ENCODE measurements at regions not wholly inside any gene's neighbourhood (a gene's known extent, or its start where the extent isn't known, plus 50 kb on each side); places are given as distances from the start of the nearest gene placed in this dataset.

DNA sequence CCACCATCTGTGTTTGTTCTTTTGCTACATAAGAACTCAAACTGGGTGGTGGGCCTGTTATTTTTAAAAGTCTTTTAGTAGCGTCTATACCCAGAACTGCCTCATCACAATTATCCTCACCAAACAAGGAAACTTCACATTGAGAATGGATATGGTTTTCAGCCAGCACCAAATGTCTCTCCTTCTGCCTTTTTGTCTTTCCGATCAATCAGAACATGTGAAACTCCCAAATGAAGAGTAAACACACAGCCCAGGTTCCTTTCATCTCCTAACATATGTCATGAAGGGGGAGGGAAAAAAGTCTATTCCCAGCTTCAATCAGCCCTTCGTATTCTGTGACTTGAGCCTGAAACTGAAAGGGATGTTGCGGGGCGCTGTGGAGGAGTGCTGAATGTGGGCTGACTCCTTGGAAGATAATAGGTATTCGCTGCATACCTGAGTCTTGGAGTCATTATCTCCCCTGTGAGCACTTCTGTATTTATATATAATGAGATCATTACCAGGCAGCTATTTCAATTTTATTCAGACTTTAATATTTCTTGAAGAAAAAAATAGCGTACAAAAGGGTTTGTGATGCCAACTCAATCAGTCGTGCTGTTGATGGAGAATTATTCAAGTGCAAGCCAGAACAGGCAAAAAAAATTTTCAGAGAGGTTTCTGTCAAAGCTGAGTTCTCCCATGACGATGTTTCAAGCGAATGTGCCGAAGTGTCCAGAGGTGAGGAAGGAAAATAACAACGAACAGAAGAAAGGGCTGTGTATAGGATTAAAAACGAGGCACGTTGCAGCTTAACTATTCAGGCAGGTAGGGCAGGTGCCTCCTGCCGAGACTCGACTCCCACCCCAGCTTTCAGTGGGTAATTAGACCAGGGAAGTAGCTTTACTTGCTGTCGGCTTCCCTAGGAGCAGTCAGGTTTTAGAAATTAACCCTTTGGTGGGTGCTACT, 163.9 kb upstream of the NOCT start:
- no peak for DNase-seq

DNA sequence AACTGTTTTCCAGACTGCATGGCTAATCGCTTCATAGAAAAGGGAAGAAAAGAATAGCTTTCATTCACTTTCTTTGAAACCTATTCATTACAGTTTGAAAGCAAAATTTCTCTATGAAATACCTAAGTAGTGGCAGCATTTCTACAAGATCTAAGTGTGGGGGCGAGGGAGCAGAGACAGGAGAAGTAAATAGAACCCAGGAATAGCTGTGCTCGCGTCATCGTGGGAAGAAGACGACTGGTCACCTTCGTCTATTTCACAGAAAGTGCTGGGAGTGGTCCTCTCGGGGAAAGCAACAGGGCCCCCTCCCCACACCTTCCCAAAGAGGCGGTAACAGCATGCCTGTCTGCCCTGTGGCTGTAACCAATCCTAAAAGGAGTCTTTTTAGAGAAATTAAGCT, 169.9 kb upstream of the NOCT start:
- no peak for DNase-seq

DNA sequence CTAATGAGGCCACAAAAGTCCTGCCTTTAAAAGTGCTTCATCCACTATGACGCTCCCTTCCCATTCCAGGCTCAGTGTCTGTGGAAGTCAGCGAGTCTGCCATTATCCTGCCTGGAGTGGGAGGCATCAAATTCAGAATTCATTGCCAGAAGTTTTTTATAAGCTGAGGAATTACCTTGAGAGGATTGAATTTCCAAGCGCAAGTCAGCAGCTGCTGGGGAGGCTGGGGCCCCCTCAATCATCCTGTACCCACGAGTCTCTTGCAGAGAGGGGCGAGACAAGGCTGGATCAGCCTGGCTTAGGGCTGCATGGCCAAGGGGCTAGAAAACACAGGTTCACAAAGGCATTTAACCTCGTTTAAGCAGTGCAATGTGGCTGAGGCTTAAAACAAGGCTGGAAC, 170.5 kb upstream of the NOCT start:
- no peak for DNase-seq

DNA sequence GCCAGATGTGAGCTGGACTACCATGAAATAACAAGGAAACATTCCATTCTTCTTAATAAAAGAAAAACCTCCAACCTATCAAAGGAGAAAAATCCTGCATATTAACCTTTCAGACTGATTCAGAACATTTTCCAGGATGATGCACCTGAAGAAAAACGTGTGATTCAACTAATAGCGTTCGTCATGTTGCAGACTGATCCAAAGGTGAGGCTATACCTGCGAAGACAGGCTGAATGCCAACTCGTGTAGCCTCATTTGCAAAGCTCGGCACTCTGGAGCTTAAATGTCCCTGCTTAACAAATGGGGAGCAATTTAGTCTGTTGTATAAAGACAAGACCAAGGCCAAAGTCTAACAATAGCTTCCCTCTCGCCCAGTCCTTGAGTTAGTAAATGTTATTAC, 172.0 kb upstream of the NOCT start:
- DNase-seq: no peak

DNA sequence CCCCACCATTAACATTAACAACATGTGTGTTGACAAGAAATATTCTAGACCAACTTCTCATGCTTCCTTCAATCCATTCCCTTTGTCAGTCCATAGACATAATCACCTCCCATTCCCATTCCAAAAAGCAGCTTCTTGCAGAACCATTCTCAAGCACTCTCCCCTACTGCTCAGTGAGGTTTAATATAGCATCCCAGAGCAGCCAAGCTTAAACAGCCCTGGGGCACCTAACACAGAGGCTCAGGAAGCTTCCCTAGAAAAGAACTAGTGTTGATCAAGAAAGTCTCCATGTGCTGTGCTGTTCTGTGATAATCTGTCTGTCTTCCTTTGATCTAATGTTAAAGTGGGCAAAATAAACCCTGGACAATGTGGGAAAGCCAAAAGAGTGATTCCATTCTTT, 174.2 kb upstream of the NOCT start:
- DNase-seq: no peak

DNA sequence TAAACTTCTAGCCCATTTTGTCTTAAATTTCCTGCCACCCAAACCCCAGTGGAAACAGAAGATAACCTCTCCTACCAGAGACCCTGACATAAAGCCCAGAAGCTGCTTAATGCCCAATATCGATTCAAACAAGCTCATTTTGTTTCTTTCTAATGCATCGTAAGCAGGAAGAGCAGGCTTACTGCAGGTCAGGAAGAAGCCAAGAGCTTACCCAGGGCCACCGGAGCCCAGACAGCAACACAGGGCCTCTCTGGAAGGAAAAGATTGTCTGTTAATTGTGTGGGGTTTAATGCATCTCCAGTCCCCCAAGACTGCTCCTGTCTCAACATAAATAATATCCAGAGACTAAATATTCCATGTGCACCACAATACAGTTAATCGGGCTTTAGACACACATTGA, 177.3 kb upstream of the NOCT start:
- DNase-seq: no peak

DNA sequence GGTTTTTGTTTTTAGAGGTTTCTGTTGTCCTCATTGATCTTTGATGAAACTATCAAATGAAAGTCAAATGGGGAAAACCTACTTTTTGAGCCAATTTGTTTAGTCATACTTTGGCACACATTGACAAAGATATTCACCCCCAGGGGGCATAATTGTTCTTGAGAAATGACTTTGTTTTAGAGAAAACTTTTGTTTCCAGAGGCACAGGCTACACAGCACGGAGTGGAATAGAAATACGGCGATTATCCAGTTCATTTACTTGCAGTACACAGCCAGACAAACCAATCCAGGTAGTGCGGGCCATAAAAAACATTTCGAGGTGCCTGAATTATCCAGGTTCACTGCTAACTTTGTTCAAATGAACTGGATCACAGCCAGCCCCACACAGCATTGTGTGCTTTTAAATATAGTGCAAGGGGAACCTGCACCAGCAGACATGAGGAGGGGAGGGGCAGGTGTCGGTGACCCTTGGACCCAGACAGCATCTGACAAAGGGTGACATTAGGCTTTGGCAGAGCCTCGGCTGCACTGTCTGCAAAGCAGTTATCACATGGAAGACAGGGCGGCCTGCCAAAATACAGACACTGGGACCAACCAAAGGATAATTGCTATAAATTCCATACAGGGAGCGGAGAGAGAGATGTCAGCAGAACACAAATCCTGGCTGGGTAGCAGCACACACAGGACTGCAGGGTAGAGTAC, 179.6 kb upstream of the NOCT start:
- DNase-seq: no peak

DNA sequence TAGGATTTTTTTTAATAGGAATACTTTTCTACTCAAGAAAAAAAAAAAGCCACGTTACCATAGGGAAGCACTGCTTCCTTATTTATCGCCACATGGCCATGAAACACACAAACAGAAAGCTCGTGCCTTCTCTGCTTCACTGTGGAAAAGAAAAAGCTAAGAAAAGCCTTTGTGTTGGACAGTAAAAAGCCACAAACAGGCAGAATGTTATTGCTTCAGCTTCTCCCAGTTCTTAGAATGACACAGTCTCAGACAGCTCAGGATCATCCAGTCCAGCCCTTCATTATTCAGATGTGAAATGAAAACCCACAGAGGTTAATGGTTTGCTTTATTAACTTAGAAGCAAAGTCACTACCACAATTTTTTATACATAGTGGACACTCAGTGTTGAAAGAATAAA, 181.6 kb upstream of the NOCT start:
- DNase-seq: no peak

DNA sequence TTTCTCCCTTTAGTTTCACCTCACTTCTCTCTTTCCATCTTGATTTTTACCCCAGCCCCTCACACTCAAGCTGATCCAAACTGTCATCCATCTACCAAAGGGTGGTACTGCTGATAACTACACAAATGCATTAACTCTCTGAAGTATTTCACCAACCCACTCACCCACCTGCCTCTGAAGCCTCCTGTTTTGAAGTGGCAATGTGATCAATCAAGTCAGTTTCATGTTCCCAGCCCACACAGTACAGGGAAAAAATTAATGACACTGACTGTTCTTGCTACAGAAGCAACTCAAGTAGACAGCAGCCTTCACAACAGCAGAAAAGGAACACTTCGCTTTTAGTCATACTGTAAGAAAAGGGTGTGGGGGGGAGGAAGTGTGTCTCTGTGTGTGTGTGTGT, 183.0 kb upstream of the NOCT start:
- no peak for DNase-seq

DNA sequence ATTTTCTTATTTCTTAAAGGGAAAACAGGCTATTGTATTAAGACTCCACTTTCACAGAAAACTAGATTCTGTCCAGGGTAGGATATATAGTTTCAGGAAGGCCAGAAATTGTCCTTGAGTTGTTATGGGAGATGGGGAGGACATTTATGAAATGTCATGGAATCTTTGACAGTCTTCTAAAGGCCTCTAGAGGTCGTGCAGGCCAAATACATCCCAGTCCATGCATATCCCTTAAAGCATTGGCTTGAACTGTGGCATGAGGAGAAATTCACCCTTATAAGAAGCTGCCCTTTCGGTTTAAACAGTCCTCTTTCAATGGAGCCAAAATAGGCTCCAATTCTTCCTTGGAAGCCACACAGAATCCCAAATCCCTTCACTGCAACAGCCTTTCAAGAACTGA, 183.6 kb upstream of the NOCT start:
- no peak for DNase-seq

DNA sequence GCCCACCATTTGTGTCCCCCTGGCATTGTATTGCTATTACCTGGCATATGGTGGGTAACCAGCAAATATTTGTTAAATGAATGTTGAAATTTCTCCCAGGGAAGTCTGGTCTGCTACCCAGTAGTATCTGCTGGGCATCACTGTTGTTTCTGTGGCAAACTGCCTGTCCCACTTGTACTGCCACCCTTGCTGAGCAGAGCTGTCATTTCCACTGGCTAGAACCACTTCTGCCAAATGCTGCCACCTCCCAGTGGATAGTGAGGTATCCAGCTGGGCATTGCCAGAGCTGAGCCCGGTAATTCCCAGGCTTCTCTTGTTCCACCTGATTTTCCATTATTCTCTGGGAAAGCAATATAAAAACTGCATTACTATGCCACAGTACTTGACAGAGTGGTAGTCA, 186.7 kb upstream of the NOCT start:
- no peak for DNase-seq

DNA sequence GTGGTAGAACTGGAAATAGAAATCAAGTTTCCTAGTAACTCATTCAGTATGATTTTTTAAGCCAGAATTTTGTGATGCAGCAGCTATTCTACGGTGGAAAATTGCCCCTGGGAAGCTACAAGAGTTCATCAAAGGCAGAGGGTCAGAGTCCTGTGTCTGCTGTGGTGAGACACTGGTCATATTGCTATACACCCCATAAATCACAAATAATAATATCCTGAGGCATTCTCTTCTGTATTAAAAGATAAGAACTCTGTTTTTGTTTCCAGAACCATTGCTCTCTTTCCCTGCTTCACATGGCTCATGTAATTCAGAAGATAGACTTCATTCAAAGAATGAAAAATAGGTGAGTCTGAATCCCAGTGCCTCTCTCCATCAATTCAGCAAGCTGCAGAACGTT, 188.8 kb upstream of the NOCT start:
- no peak for DNase-seq

DNA sequence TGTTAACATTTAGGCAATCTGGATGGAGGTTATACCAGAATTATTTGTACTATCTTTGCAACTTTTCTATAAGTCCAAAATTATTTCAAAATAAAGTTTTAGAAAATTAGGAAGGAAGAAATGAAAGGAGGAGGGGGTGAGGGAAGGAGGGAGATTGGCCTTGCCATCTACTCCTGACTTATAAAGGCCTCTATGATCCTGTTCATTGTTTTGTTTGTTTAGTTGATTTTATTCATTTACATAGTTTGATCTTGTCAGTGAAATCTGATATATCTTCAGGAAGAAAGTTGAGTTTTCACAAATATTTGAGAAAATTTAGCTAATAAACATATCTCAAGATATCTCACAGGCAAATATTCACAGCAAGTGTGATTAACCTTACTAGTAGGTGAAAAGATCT, 189.3 kb upstream of the NOCT start:
- DNase-seq: no peak

DNA sequence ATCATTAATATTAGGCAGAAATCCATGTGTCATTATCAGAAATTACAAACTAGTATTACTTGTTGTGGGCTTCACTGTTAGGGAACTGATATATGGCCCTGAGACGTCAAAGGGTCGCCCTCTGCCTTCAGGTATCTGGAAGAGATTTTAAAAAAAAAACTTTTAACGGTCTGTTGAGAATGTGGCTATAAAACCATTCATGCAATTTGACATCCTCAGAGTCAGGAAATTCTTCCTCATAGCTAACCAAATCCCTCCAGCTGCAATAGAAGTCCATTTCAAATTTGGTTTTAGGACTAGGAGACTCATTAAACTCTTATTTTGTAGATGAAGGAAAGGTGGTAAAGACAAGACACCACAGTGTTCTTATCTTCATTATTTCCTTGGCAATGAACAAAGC, 194.2 kb upstream of the NOCT start:
- no peak for DNase-seq

DNA sequence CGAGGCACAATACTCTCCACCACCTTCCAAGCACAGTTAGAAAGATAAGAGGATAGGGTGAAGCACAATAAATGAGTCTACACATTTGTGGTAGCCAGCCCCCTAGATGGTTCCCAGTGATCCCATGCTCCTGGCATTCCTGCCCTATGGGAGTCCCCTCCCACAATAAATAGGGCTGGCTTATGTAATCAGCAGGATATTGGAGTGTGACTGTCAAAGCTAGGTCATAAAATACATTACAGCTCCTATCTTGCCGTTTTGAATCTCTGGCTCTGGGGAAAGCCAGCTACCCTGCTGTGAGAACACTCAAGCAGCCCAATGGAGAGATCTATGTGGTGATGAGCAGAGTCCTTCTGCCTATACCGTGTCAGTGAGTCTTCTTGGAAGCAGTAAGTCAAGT, 198.7 kb upstream of the NOCT start:
- DNase-seq: no peak

DNA sequence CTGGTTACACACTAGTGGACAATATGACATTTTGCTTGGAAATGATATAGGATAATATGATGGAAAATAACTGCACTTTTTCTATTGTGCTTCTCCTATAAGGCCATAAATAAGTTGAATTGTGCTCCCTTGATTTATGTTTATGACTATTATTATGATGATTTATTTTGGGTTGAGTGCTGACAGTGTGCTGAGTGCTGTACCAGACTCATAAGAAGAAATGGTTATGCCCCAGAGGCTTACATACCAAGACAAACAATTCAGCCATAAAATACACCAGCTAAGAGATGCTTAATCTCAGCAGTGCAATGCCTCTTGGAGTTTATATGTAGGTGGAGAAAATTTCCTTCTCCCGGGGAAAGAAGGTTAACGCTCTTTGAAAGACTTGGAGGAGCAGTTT, 199.8 kb upstream of the NOCT start:
- no peak for DNase-seq

DNA sequence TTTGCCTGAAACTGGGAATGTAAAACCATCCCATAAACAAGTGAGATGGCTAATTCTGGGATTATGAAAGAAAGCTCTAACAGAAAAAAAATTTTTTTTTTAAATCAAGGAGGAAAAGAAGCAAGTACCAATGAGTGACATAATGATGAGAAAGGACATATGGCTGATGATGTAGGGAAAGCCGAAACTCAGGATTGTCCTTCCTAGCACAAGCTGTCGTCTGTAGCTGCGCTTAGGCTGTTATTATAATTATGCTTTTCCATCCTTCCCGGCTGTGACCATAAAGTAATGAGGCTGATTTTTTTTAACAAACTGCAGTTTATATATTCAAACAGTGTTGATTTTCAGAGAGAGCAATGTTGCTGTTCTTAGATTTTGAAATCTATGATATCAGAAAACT, 209.8 kb upstream of the NOCT start:
- no peak for DNase-seq

DNA sequence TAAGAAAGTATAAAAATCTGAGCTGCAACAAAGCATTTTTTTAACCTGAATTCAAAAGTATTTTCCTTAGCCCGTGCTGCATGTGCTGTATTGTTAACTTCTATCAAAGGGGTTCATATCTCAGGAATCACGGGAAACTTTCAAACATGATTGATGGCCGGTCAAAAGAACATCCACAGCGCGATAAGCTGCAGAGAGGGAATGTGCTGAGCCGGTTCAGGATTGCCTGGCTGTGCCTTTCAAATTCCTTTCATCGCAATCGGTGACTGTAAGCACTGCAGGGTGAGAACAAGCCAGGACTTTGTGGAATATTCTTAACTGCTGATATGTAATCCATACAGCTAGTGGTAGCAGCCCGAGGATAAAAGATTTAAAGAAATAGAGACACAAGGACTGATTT, 210.9 kb upstream of the NOCT start:
- no peak for DNase-seq

DNA sequence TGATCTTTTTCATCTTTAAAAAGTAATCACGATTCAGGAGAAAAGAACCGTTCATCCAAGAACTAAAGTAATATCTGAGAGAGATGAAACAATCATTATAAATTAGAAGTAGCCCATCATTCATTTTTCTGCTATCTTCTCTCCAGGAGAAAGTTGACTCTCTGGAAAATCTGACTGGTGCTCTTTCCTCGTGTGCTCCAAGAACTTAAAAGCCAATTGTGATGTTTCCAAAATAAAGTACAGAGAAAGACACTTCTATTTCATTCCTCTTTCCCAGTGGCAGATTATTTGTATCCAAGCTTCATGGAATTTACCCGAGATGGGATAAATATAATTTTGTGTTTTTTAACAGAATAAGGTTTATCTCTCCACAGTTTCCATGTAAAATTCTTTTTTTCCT, 212.5 kb upstream of the NOCT start:
- no peak for DNase-seq

DNA sequence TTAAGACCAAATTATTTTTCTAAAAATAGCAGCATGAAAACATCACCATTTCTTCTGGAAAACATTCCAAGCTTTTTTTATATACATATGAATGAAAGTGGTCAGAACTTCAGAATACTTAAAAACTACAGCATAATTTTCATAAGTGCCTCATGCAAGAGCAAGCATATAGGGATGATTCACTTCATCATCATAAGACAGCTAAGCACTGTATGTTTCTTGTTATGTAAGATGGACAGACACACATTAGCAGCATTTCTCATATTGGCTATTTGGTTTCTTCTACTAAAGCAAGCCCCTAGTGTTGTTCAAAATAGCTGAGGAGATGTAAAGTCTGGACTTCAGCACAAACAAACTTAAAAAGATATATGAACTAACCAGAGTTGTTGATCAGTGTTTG, 213.1 kb upstream of the NOCT start:
- no peak for DNase-seq

DNA sequence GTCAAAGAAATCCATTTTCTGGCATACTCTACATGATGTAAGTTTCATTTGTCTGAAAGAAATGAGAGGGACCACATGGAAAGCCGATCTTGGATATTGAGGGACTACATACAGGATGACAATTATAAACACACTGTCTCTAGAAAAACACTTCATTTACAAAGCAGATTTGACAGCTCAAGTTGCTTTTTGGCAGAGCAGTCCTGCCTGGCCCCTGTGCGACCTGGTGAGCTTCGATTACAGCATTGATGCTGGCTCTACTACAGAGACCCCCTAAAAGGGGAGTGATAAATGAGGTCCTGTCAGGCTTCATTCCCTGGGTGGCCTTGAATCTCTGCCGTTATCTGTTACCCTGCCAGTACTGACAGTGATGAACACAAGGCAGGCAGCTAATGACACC, 215.2 kb upstream of the NOCT start:
- DNase-seq: no peak

DNA sequence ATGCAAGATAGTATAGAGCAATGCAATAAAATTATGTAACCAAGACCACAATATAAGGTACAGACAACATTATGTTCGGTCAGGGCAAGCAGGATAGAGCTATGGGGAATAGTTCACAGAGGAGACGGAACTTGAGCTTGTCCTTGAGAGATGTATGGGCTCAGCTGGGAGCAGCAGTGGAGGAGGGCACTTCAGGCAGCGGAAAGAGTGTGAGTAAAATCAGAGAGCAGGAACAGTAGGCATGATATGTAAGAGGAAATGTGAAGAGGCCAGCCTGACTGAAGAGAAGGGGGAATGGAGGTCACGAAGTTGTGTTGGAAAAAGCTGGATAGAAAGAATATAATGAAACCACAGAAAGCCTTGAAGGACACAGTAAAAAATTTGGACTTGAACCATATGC, 217.2 kb upstream of the NOCT start:
- no peak for DNase-seq

DNA sequence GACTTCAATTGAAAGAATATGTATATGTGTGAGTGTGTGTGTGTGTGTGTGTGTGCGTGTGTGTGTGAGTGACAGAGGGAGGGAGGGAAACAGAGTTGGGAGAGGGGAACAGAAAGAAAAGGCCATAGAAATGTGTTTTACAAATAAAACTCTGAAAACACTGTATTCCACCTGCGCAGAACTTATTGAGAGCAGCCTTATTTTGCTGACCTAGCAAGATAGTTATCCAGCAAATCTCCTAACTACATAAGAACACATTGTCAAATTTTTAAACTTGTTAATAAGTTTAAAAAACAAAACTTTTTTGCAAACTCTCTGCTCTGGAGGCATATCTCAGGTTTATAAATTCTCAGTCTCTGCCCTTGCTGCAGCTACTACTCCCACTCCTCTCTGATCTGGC, 217.9 kb upstream of the NOCT start:
- DNase-seq: no peak

DNA sequence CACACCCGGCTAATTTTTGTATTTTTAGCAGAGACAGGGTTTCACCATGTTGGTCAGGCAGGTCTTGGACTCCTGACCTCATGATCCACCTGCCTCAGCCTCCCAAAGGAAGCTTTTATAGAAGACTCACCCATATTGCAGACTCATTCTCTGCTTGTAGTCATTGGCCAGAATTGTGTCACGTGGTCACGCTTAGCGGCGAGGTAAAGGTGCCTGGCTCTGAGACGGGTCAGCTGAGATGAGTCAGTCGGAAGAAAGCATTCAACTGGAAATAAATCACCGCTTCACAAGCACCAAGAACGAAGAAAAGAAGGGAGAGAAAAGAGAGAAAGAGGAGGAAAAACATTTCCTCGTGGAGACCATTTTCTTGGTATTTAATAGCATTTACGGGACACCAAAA, 218.8 kb upstream of the NOCT start:
- no peak for DNase-seq

Measured in cerebellar nuclear complex (tissue), 1 donor.